ENCODE measurements at regions not wholly inside any gene's neighbourhood (a gene's known extent, or its start where the extent isn't known, plus 50 kb on each side); places are given as distances from the start of the nearest gene placed in this dataset.

- H4K20me1 ChIP-seq (replicated peaks; ENCODE audit: control insufficient read depth, extremely low read depth, insufficient read depth, low read length) = no peaks in the 10 kb centered on the region
- POLR2A ChIA-PET = no interaction called here
- H3K9me3 ChIP-seq (replicated peaks; ENCODE audit: control insufficient read depth, insufficient read depth, low read length) = no peaks in the 10 kb centered on the region
- H3K9ac ChIP-seq (replicated peaks; ENCODE audit: extremely low read depth, insufficient read depth, low read length) = no peak overlapping the region
- H3K27me3 ChIP-seq (ENCODE audit: control insufficient read depth in 2 of 2, insufficient read depth in 2 of 2, low read length in 2 of 2) = no peaks in the 10 kb centered on the region
- dilution Hi-C loops (cut with MboI; ENCODE audit: extremely low pct_ligation_motif_present, low sequenced_read_pairs) (no loop called here), intact Hi-C loops (cut with micrococcal nuclease) (no loop called here)
- no peak overlapping the region for H3K4me3 ChIP-seq (replicated peaks in 1 of 3; ENCODE audit: insufficient read depth in 1 of 3, low read depth in 1 of 3, low read length in 3 of 3)
- CTCF ChIA-PET = interaction anchor here (0.9 to 1.5 kb wide), 3 partner anchors 28 to 53 kb away, joined by 3 to 4 read pairs (median 3); no protein-coding TSS in a partner anchor
- TF ChIP-seq MYC (IDR thresholded peaks at IDR 0.05; ENCODE audit: low read depth, low read length) (no peak), EZH2 (IDR thresholded peaks at IDR 0.05; ENCODE audit: borderline replicate concordance, low read depth, low read length, severe bottlenecking) (no peak), POLR2AphosphoS5 (IDR thresholded peaks at IDR 0.05; ENCODE audit: insufficient read depth, low read depth, low read length) (no peak), FOS (IDR thresholded peaks at IDR 0.05; ENCODE audit: borderline replicate concordance, insufficient read depth, low read length) (no peak), CTCF (IDR thresholded peaks at IDR 0.05; ENCODE audit: extremely low read depth in 1 of 2, insufficient read depth in 1 of 2, low read depth in 1 of 2, low read length in 2 of 2) (no peak), POLR2A (IDR thresholded peaks at IDR 0.05; ENCODE audit: low read depth, low read length) (no peak), JUN (IDR thresholded peaks at IDR 0.05; ENCODE audit: borderline replicate concordance, insufficient read depth, insufficient read length, low read depth) (no peak)
- no peak overlapping the region for H3K4me2 ChIP-seq (ENCODE audit: insufficient read depth, low read length)
- H3K9me1 ChIP-seq (replicated peaks; ENCODE audit: control insufficient read depth, extremely low read depth, insufficient read depth, low read length) = no peaks in the 10 kb centered on the region
- BruUV-seq (replicated peaks) = no TSS peak
- H3K4me1 ChIP-seq (ENCODE audit: control insufficient read depth, extremely low read depth, insufficient read depth, low read length) = no peaks in the 10 kb centered on the region
- H3K36me3 ChIP-seq (ENCODE audit: control insufficient read depth in 2 of 2, extremely low read depth in 1 of 2, insufficient read depth in 2 of 2, low read length in 2 of 2) = no peaks in the 10 kb centered on the region
- no peak for FAIRE-seq
- H3K27ac ChIP-seq (ENCODE audit: insufficient read depth, low read depth, low read length) = no peak overlapping the region
- no peak overlapping the region for H2AFZ ChIP-seq (ENCODE audit: low read depth, low read length)
- no peaks in the 10 kb centered on the region for H3K79me2 ChIP-seq (ENCODE audit: control insufficient read depth, insufficient read depth, low read length)
- no peak for DNase-seq (ENCODE audit: low read depth, low spot score)
Observed at GRCh38 chr22:35178446-35178845, 78.8 kb upstream of the HMGXB4 start.

- Histone ChIP-seq H3K9ac (replicated peaks; ENCODE audit: extremely low read depth, insufficient read depth, low read length) (no peak overlapping the region), H2AFZ (ENCODE audit: low read depth, low read length) (no peak overlapping the region), H3K79me2 (ENCODE audit: control insufficient read depth, insufficient read depth, low read length) (no peaks in the 10 kb centered on the region), H4K20me1 (replicated peaks; ENCODE audit: control insufficient read depth, extremely low read depth, insufficient read depth, low read length) (no peaks in the 10 kb centered on the region), H3K9me3 (replicated peaks; ENCODE audit: control insufficient read depth, insufficient read depth, low read length) (no peaks in the 10 kb centered on the region), H3K9me1 (replicated peaks; ENCODE audit: control insufficient read depth, extremely low read depth, insufficient read depth, low read length) (no peaks in the 10 kb centered on the region), H3K36me3 (ENCODE audit: control insufficient read depth in 2 of 2, extremely low read depth in 1 of 2, insufficient read depth in 2 of 2, low read length in 2 of 2) (no peaks in the 10 kb centered on the region), H3K27ac (ENCODE audit: insufficient read depth, low read depth, low read length) (no peak overlapping the region), H3K4me2 (ENCODE audit: insufficient read depth, low read length) (no peak overlapping the region), H3K27me3 (ENCODE audit: control insufficient read depth in 2 of 2, insufficient read depth in 2 of 2, low read length in 2 of 2) (peaks cover 0 to 8% of the 10 kb centered on the region in 2 experiments), H3K4me3 (replicated peaks in 1 of 3; ENCODE audit: insufficient read depth in 1 of 3, low read depth in 1 of 3, low read length in 3 of 3) (no peak overlapping the region), H3K4me1 (ENCODE audit: control insufficient read depth, extremely low read depth, insufficient read depth, low read length) (no peaks in the 10 kb centered on the region)
- no TSS peak for BruUV-seq (replicated peaks)
- dilution Hi-C loops (cut with MboI; ENCODE audit: extremely low pct_ligation_motif_present, low sequenced_read_pairs) = no loop called here
- intact Hi-C loops (cut with micrococcal nuclease) = no loop called here
- no peak for FAIRE-seq
- ChIA-PET POLR2A (no interaction called here), CTCF (no interaction called here)
- TF ChIP-seq JUN (IDR thresholded peaks at IDR 0.05; ENCODE audit: borderline replicate concordance, insufficient read depth, insufficient read length, low read depth) (no peak), POLR2AphosphoS5 (IDR thresholded peaks at IDR 0.05; ENCODE audit: insufficient read depth, low read depth, low read length) (no peak), GATA2 (IDR thresholded peaks at IDR 0.05; ENCODE audit: insufficient read depth, insufficient read length, low read depth, low read length) (no peak), MAX (IDR thresholded peaks at IDR 0.05; ENCODE audit: insufficient read depth, insufficient read length) (no peak), EZH2 (IDR thresholded peaks at IDR 0.05; ENCODE audit: borderline replicate concordance, low read depth, low read length, severe bottlenecking) (no peak), MYC (IDR thresholded peaks at IDR 0.05; ENCODE audit: low read depth, low read length) (no peak), CTCF (IDR thresholded peaks at IDR 0.05; ENCODE audit: extremely low read depth in 1 of 2, insufficient read depth in 1 of 2, low read depth in 1 of 2, low read length in 2 of 2) (no peak), FOS (IDR thresholded peaks at IDR 0.05; ENCODE audit: borderline replicate concordance, insufficient read depth, low read length) (no peak), POLR2A (IDR thresholded peaks at IDR 0.05; ENCODE audit: low read depth, low read length) (no peak)
- DNase-seq (ENCODE audit: low read depth, low spot score) = no peak
Observed at GRCh38 chr22:35183917-35184316, 73.4 kb upstream of the HMGXB4 start.
